DOHH2 (cell line): ENCODE measurements at regions not wholly inside any gene's neighbourhood (a gene's known extent, or its start where the extent isn't known, plus 50 kb on each side); places are given as distances from the start of the nearest gene placed in this dataset.

ENCODE experiments used
- CTCF ChIP-seq: fragments of 200-600 bp; sonication (generic); IDR thresholded peaks from one replicate; pipeline ENCODE4 v1.5.1; 2014; ENCODE audit warnings: antibody characterized with exemption, mild to moderate bottlenecking, low read depth, low read length; ENCODE audit not compliant: poor library complexity, severe bottlenecking
- EZH2phosphoT487 ChIP-seq: fragments of 200-600 bp; sonication (generic); IDR thresholded peaks from 2 replicates; pipeline ENCODE4 v1.6.1; 2017; ENCODE audit warnings: borderline replicate concordance, mild to moderate bottlenecking, antibody characterized with exemption, low read length, moderate library complexity, mixed read lengths

- TF ChIP-seq EZH2phosphoT487 = no peak
- no peak for TF ChIP-seq CTCF
Observed at GRCh38 chr10:53091574-53091973, 319.0 kb upstream of the MBL2 start.
